ENCODE measurements at regions not wholly inside any gene's neighbourhood (a gene's known extent, or its start where the extent isn't known, plus 50 kb on each side); places are given as distances from the start of the nearest gene placed in this dataset.

DNA sequence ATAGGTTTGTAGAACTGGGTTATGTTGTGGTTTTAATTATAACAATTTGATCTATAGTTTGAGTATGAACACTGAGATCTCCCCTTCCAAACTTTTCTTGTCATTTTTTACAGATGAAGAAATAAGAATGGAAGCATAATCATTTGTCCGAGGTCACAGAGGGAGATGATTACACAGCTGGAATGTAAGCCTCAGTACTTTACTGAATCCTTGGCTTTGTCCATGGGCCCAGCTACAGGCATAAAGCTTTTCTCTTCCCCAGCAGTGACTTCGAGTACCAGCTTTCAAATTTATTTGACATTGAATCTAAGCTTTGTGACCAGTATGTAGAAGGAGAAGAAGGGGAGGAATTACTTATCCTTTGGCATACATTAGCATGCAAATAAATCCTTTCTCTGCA is 80.9 kb upstream of the DCBLD2 start:
- TF ChIP-seq, protein P1, sequence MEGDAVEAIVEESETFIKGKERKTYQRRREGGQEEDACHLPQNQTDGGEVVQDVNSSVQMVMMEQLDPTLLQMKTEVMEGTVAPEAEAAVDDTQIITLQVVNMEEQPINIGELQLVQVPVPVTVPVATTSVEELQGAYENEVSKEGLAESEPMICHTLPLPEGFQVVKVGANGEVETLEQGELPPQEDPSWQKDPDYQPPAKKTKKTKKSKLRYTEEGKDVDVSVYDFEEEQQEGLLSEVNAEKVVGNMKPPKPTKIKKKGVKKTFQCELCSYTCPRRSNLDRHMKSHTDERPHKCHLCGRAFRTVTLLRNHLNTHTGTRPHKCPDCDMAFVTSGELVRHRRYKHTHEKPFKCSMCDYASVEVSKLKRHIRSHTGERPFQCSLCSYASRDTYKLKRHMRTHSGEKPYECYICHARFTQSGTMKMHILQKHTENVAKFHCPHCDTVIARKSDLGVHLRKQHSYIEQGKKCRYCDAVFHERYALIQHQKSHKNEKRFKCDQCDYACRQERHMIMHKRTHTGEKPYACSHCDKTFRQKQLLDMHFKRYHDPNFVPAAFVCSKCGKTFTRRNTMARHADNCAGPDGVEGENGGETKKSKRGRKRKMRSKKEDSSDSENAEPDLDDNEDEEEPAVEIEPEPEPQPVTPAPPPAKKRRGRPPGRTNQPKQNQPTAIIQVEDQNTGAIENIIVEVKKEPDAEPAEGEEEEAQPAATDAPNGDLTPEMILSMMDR (IDR thresholded peaks at IDR 0.05; ENCODE audit: insufficient read depth, low read length) = no peak
- DNase-seq (ENCODE audit: low read depth) = no peak
- no peak overlapping the region for H3K4me3 ChIP-seq (ENCODE audit: low read depth, low read length)

DNA sequence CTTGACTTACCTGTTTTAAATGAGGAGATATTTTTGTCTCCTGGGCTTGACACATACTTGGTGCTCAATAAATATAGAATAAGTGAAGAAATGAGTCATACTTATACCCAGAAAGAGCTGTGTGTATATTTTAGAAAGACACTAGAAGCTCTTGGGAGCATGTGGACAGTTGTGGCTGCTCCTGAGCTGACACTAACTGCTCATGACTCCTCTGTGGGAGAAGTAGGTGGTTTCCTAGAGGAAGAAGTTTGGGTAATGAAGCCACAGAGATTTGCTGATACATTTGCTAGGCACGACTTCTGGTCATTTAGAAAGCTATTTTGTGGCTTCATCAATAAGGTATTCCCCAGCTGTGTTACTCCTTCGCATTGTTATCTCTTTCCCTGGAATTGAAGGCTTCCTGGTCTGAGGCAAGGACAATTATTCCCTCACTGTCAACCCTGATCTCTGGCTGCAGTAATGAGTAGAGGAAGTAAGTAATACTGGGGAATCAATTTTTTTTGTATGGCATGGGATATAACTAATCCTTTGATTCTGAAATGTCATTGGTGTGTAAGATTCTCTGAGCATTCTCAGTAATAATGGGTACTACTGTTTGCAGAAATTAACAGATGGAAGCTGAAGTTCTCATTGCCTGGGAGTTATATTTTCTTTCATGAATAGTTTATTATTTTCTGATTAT is 79.6 kb upstream of the DCBLD2 start:
- TF ChIP-seq, protein P1 (IDR thresholded peaks at IDR 0.05; ENCODE audit: insufficient read depth, low read length) = no peak
- DNase-seq (ENCODE audit: low read depth) = peak; percentile 37
- H3K4me3 ChIP-seq (ENCODE audit: low read depth, low read length) = peak overlapping the region; percentile 10

DNA sequence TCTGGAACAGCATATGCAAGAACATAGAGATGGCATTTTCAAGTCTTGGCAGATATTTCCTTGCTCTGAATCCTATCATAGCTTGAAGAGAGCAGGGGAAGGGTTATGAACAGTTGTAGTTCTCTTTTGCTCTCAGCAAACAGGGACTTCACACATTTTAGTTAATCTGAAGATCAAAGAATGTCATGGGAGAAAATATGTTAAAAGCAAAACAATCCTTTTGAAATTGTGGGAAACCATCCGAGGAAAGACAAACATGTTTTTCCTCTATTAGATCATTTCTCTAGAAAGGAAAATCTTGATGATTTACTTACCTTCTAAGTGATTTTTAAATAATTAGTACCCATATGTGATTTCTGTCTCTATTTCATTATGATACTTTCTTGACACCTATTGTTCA is 77.8 kb upstream of the DCBLD2 start:
- DNase-seq (ENCODE audit: low read depth) = no peak
- no peak overlapping the region for H3K4me3 ChIP-seq (ENCODE audit: low read depth, low read length)
- TF ChIP-seq, protein P1 (IDR thresholded peaks at IDR 0.05; ENCODE audit: insufficient read depth, low read length) = no peak

DNA sequence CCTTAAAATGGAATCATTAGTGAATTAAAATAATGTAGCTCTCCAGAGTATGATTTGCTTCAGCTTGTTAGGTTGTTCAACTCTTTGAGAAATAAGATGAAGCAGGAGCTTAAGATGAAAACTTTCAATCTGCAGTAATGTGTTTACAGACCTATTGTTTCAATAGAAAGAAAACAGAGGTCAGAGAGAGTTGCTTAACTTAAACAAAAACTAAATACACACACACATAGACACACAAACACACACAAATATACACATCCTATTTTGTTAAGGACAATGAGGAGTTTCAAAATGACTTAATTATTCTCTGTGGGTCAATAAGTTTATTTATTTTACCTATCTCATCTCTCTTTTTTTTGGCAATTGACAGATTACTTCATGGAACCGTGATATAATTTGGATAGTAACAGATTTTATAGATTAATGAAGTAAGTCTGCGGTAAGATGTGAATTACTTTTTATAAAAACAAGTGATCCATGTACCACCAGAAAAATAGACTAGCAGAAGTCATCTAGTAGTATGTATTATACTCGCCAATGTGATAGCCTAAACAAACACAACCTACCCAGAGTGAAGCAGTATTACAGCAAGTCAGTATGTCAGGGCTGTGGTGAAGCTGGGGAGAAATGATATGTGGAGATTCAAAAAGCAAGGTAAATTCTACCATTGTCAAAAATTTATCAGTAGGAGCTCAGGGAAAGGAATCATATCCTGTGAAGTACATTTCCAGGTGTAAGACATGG is 76.7 kb upstream of the DCBLD2 start:
- no peak overlapping the region for H3K4me3 ChIP-seq (ENCODE audit: low read depth, low read length)
- TF ChIP-seq, protein P1 (IDR thresholded peaks at IDR 0.05; ENCODE audit: insufficient read depth, low read length) = no peak

DNA sequence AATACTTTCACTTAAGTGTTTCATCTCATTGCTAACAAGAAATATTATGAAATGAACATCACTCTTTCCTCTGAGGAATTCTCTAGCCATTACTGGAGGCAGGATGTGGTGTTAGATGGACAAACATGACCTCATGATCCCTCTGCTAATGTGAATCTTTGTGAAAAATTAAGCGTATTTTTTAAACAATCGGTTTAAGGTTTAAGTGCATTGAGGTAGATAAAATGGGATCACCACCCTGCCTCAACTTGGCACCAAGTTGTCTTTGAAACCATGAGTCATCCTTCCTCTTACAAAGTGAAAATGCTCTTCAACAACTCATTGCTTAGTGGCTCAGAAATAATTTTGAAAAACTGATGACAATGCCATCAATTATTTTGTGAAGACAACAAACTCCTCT is 76.0 kb upstream of the DCBLD2 start:
- TF ChIP-seq, protein P1 (IDR thresholded peaks at IDR 0.05; ENCODE audit: insufficient read depth, low read length) = no peak
- DNase-seq (ENCODE audit: low read depth) = peak; percentile 90
- H3K4me3 ChIP-seq (ENCODE audit: low read depth, low read length) = no peak overlapping the region

More for the DNA sequence above, 76.7 kb upstream of the DCBLD2 start:
- no peak for DNase-seq (ENCODE audit: low read depth)

DNA sequence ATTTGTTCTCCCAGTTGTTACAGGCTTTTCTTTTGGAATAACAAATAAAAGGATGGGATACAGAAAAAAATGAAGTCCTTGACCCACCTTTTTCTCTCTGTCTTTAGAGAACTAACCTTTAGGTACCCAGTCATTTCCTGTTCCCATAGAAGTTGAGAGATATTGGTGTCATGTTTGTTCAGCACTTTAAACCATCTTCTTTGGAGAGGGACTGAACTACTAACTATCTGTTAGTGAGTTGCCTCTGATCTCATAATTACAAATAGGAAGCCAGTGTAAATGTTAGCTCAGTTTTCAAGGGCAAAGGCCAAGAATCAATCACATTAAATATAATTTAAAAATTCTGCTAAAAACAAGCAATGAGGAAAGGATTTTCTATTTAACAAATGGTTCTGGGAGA is 72.9 kb upstream of the DCBLD2 start:
- H3K4me3 ChIP-seq (ENCODE audit: low read depth, low read length) = no peak overlapping the region
- TF ChIP-seq, protein P1 (IDR thresholded peaks at IDR 0.05; ENCODE audit: insufficient read depth, low read length) = no peak

More for the DNA sequence above, 72.9 kb upstream of the DCBLD2 start:
- DNase-seq (ENCODE audit: low read depth) = no peak

All from fibroblast of the aortic adventitia (primary cell).